A549 (cell line): ENCODE measurements at regions not wholly inside any gene's neighbourhood (a gene's known extent, or its start where the extent isn't known, plus 50 kb on each side); places are given as distances from the start of the nearest gene placed in this dataset.

Experiments used
- ATAC-seq, 2 experiments: fragments of 200-7000 bp in 1 of 2; fragments of >200 bp in 1 of 2; cut with Nextera tagmentation in 1 of 2; cut with Tn5 transposase in 1 of 2; 3 replicates each; pipeline versions ENCODE4 v1.8.0 to v1.9.1; 2018 to 2020; ENCODE audit warnings: mild to moderate bottlenecking in 1 of 2, moderate library complexity in 1 of 2
- CTCF ChIA-PET: fragments of 300-600 bp; sonication (Branson Sonifier 250); formaldehyde crosslinking; extraction: SDS; loops from one replicate; lab custom pipeline; 2021; ENCODE audit warnings: antibody characterized with exemption, inconsistent platforms; lab: Yijun Ruan, JAX
- POLR2A ChIA-PET: fragments of 350-600 bp; formaldehyde crosslinking; extraction: SDS; loops from one replicate; lab custom pipeline; 2021; ENCODE audit warnings: antibody characterized with exemption, inconsistent platforms; lab: Yijun Ruan, JAX
- DNase-seq, 2 experiments: peaks; one replicate each; pipeline versions ENCODE4 v3.0.0 to v3.0.0-alpha.2; 2011 to 2016; ENCODE audit warnings: low read depth in 1 of 2, low spot score in 1 of 2
- FAIRE-seq: peaks from 2 replicates; lab custom pipeline; 2011; peaks lifted over from hg19 to GRCh38; lab: Jason Lieb, UNC
- H3K27ac ChIP-seq, 2 experiments: fragments of >200 bp; sonication (Bioruptor Twin); formaldehyde crosslinking; 3 replicates each; pipeline ENCODE4 v1.5.1; 2016 to 2017
- H3K4me1 ChIP-seq: fragments of >200 bp; sonication (Bioruptor Twin); formaldehyde crosslinking; 3 replicates; pipeline ENCODE4 v1.6.1; 2016
- H3K4me2 ChIP-seq: fragments of >200 bp; sonication (Bioruptor Twin); formaldehyde crosslinking; 3 replicates; pipeline ENCODE4 v1.6.1; 2016
- H3K4me3 ChIP-seq: fragments of >200 bp; sonication (Bioruptor Twin); formaldehyde crosslinking; 3 replicates; pipeline ENCODE4 v1.5.1; 2016
- H3K9me3 ChIP-seq: fragments of >200 bp; sonication (Bioruptor Twin); formaldehyde crosslinking; 3 replicates; pipeline ENCODE4 v1.6.1; 2016
- BHLHE40 ChIP-seq: IDR thresholded peaks from 2 replicates; pipeline ENCODE4 v1.6.1; 2012; ENCODE audit warnings: low read depth, low read length, inconsistent platforms
- CHD4 ChIP-seq: fragments of 200-600 bp; sonication (generic); IDR thresholded peaks from 2 replicates; pipeline ENCODE4 v1.6.1; 2016; ENCODE audit warnings: antibody characterized with exemption, mild to moderate bottlenecking, borderline replicate concordance
- EHF ChIP-seq: fragments of 250-450 bp; sonication (Bioruptor Pico); IDR thresholded peaks from 2 replicates; pipeline ENCODE4 v1.5.0; 2020; ENCODE audit warnings: mild to moderate bottlenecking
- HDAC2 ChIP-seq: fragments of 200-600 bp; sonication (generic); IDR thresholded peaks from 2 replicates; pipeline ENCODE4 v1.6.1; 2016
- HEYL ChIP-seq: fragments of 250-450 bp; sonication (Bioruptor Pico); IDR thresholded peaks from 2 replicates; pipeline ENCODE4 v1.8.0; 2021; ENCODE audit warnings: mild to moderate bottlenecking, moderate library complexity
- HOXA7 ChIP-seq: fragments of 250-450 bp; sonication (Bioruptor Pico); IDR thresholded peaks from 2 replicates; pipeline ENCODE4 v1.5.0; 2020; ENCODE audit warnings: mild to moderate bottlenecking, moderate library complexity
- KDM1A ChIP-seq: fragments of 200-600 bp; sonication (generic); IDR thresholded peaks from 2 replicates; pipeline ENCODE4 v1.6.1; 2016; ENCODE audit warnings: low read depth, mild to moderate bottlenecking
- KDM5A ChIP-seq: fragments of 200-600 bp; sonication (generic); IDR thresholded peaks from 2 replicates; pipeline ENCODE4 v1.6.1; 2016; ENCODE audit warnings: antibody characterized with exemption, mild to moderate bottlenecking
- MAX ChIP-seq: IDR thresholded peaks from 2 replicates; pipeline ENCODE4 v1.6.1; 2012
- MYC ChIP-seq: IDR thresholded peaks from 2 replicates; pipeline ENCODE4 v1.6.1; 2012; ENCODE audit warnings: mild to moderate bottlenecking, inconsistent platforms, low read length, improper control_type of control experiment, borderline replicate concordance
- NFE2L2 ChIP-seq: fragments of 150-350 bp; conservative IDR thresholded peaks from 2 replicates; pipeline ENCODE4 v1.6.1; 2014; ENCODE audit warnings: low read length
- NR3C1 ChIP-seq: fragments of >200 bp; sonication (Bioruptor Twin); formaldehyde crosslinking; IDR thresholded peaks from 3 replicates; pipeline ENCODE4 v1.6.1; 2017
- PBX3 ChIP-seq: IDR thresholded peaks from 2 replicates; pipeline ENCODE4 v1.6.1; 2012
- RCOR1 ChIP-seq: fragments of 150-350 bp; IDR thresholded peaks from 2 replicates; pipeline ENCODE4 v1.6.1; 2014; ENCODE audit warnings: antibody characterized with exemption, low read length, low read depth
- RFX5 ChIP-seq: fragments of 450-650 bp; IDR thresholded peaks from 2 replicates; pipeline ENCODE4 v1.7.1; 2014; ENCODE audit warnings: antibody characterized with exemption, mild to moderate bottlenecking, moderate library complexity
- SREBF2 ChIP-seq: fragments of 450-650 bp; IDR thresholded peaks from 2 replicates; pipeline ENCODE4 v1.6.1; 2014; ENCODE audit warnings: mild to moderate bottlenecking, moderate library complexity
- TFCP2L1 ChIP-seq: fragments of 250-450 bp; sonication (Bioruptor Pico); IDR thresholded peaks from 2 replicates; pipeline ENCODE4 v1.5.0; 2021; ENCODE audit warnings: mild to moderate bottlenecking
- USF2 ChIP-seq: fragments of 450-650 bp; IDR thresholded peaks from 2 replicates; pipeline ENCODE4 v1.6.1; 2014; ENCODE audit warnings: antibody characterized with exemption
- WGBS: methylation state at CpG from one replicate; pipeline ENCODE4 v1.1.6; 2017; ENCODE audit errors: missing lambda C conversion rate; 5-methylcytosine and 5-hydroxymethylcytosine counted together

GRCh38 chr5:52521236-52521635 is 266.5 kb upstream of the ITGA1 start:
- H3K9me3 ChIP-seq: no peaks in the 10 kb centered on the region
- ATAC-seq (no peak), DNase-seq (no peak), FAIRE-seq (no peak)
- H3K27ac ChIP-seq: no peak overlapping the region
- 2% methylated on average over 4 of the region's 4 CpGs for WGBS
- CTCF ChIA-PET: no interaction called here
- H3K4me2 ChIP-seq: no peak overlapping the region
- TF ChIP-seq BHLHE40: no peak
- POLR2A ChIA-PET: no interaction called here
- H3K4me1 ChIP-seq: no peaks in the 10 kb centered on the region
- H3K4me3 ChIP-seq: no peak overlapping the region

GRCh38 chr5:52523701-52524100 is 264.0 kb upstream of the ITGA1 start:
- no peak for ATAC-seq
- H3K4me2 ChIP-seq: no peak overlapping the region
- no peak for DNase-seq
- H3K4me1 ChIP-seq: no peaks in the 10 kb centered on the region
- H3K27ac ChIP-seq: no peak overlapping the region
- POLR2A ChIA-PET: no interaction called here
- no peak for FAIRE-seq
- H3K9me3 ChIP-seq: no peaks in the 10 kb centered on the region
- TF ChIP-seq NFE2L2: no peak
- no peak for TF ChIP-seq HOXA7
- TF ChIP-seq RFX5: no peak
- TF ChIP-seq MAX: no peak
- TF ChIP-seq BHLHE40: no peak
- TF ChIP-seq TFCP2L1 (CRISPR knock-in tag): no peak
- TF ChIP-seq HDAC2: no peak
- TF ChIP-seq RCOR1: no peak
- TF ChIP-seq EHF (CRISPR knock-in tag): no peak
- TF ChIP-seq NR3C1: no peak
- H3K4me3 ChIP-seq: no peak overlapping the region
- WGBS: 29% methylated on average over 4 of the region's 4 CpGs
- CTCF ChIA-PET: no interaction called here

GRCh38 chr5:52531105-52531504 is 256.6 kb upstream of the ITGA1 start:
- H3K4me3 ChIP-seq: no peak overlapping the region
- 9% methylated on average over 3 of the region's 4 CpGs for WGBS

GRCh38 chr5:52543594-52543993 is 244.1 kb upstream of the ITGA1 start:
- H3K4me2 ChIP-seq: no peak overlapping the region
- 45% methylated on average over 5 of the region's 5 CpGs for WGBS
- DNase-seq: no peak
- FAIRE-seq: no peak
- H3K9me3 ChIP-seq: no peaks in the 10 kb centered on the region
- ATAC-seq: no peak
- TF ChIP-seq SREBF2: no peak
- TF ChIP-seq KDM5A: no peak
- no peak for TF ChIP-seq USF2
- TF ChIP-seq NFE2L2: no peak
- no peak for TF ChIP-seq HEYL (CRISPR knock-in tag)
- no peak overlapping the region for H3K4me3 ChIP-seq
- H3K27ac ChIP-seq: no peak overlapping the region
- ChIA-PET CTCF (no interaction called here), POLR2A (no interaction called here)
- no peaks in the 10 kb centered on the region for H3K4me1 ChIP-seq

More at GRCh38 chr5:52531105-52531504, 256.6 kb upstream of the ITGA1 start:
- Histone ChIP-seq H3K9me3 (no peaks in the 10 kb centered on the region; the same call in 2 of the 3 replicates), H3K27ac (no peak overlapping the region), H3K4me2 (no peak overlapping the region), H3K4me1 (no peaks in the 10 kb centered on the region)
- ATAC-seq (no peak), FAIRE-seq (no peak), DNase-seq (no peak)
- POLR2A ChIA-PET: no interaction called here
- CTCF ChIA-PET: no interaction called here
- no peak for TF ChIP-seq MYC
- TF ChIP-seq BHLHE40: no peak
- TF ChIP-seq CHD4: no peak
- TF ChIP-seq HOXA7: no peak
- TF ChIP-seq PBX3: no peak
- TF ChIP-seq KDM1A: no peak
